HEK293T (cell line): ENCODE measurements at regions not wholly inside any gene's neighbourhood (a gene's known extent, or its start where the extent isn't known, plus 50 kb on each side); places are given as distances from the start of the nearest gene placed in this dataset.

ENCODE experiments used
- ARNT ChIP-seq: fragments of 450-650 bp; IDR thresholded peaks from 2 replicates; pipeline ENCODE4 v1.6.1; 2017; ENCODE audit warnings: mild to moderate bottlenecking
- ELF4 ChIP-seq: fragments of 450-650 bp; IDR thresholded peaks from 2 replicates; pipeline ENCODE4 v1.6.1; 2017; ENCODE audit warnings: antibody characterized with exemption
- FOXA1 ChIP-seq: fragments of 450-650 bp; IDR thresholded peaks from 2 replicates; pipeline ENCODE4 v1.6.1; 2016; ENCODE audit warnings: mild to moderate bottlenecking
- FOXK2 ChIP-seq: fragments of 450-650 bp; IDR thresholded peaks from 2 replicates; pipeline ENCODE4 v1.6.1; 2016; ENCODE audit warnings: mild to moderate bottlenecking
- NFRKB ChIP-seq: fragments of 450-650 bp; IDR thresholded peaks from 2 replicates; pipeline ENCODE4 v1.6.1; 2016; ENCODE audit warnings: mild to moderate bottlenecking, moderate library complexity
- PKNOX1 ChIP-seq: fragments of 450-650 bp; IDR thresholded peaks from 2 replicates; pipeline ENCODE4 v1.6.1; 2016
- ZNF384 ChIP-seq: fragments of 450-650 bp; IDR thresholded peaks from 2 replicates; pipeline ENCODE4 v1.6.1; 2016

- no peak for TF ChIP-seq ELF4
- no peak for TF ChIP-seq FOXA1
- TF ChIP-seq NFRKB = no peak
- no peak for TF ChIP-seq ARNT
- TF ChIP-seq PKNOX1 = no peak
- no peak for TF ChIP-seq ZNF384
- TF ChIP-seq FOXK2 = no peak
These were observed 325.6 kb downstream of the PRELID2 start for GRCh38 chr5:145509336-145510136.
